GM18870 (cell line): ENCODE measurements at regions not wholly inside any gene's neighbourhood (a gene's known extent, or its start where the extent isn't known, plus 50 kb on each side); places are given as distances from the start of the nearest gene placed in this dataset.
"Not testable (repeated sequence)": the region's sequence is repeated elsewhere in the genome, so short reads cannot be mapped to it uniquely, and the experiment has no call there.

Experiments
- ATAC-seq: cut with Tn5 transposase; IDR thresholded peaks from one replicate; pipeline ENCODE4 v1.9.1; 2021; ENCODE audit warnings: moderate library complexity; ENCODE audit not compliant: unreplicated experiment

GRCh38 chr18:28511413-28511821 is 334.5 kb upstream of the CDH2 start:
- no peak for ATAC-seq

GRCh38 chr18:28510210-28510609 is 333.3 kb upstream of the CDH2 start:
- ATAC-seq = no peak

- no peak for ATAC-seq
These were observed 327.1 kb upstream of the CDH2 start for GRCh38 chr18:28504066-28504465.

- no peak for ATAC-seq
These were observed 317.2 kb upstream of the CDH2 start for GRCh38 chr18:28494151-28494550.

GRCh38 chr18:28485918-28486317 is 309.0 kb upstream of the CDH2 start:
- ATAC-seq = peak; percentile 86

- ATAC-seq = peak; percentile 24
These were observed 308.4 kb upstream of the CDH2 start for GRCh38 chr18:28485210-28485801.

- ATAC-seq = no peak
These were observed 301.6 kb upstream of the CDH2 start for GRCh38 chr18:28478531-28478930.

- no peak for ATAC-seq
These were observed 299.4 kb upstream of the CDH2 start for GRCh38 chr18:28476302-28476701.

- ATAC-seq = no peak
These were observed 293.0 kb upstream of the CDH2 start for GRCh38 chr18:28469946-28470345.

GRCh38 chr18:28468901-28469300 is 292.0 kb upstream of the CDH2 start:
- ATAC-seq = no peak

- no peak for ATAC-seq
These were observed 289.3 kb upstream of the CDH2 start for GRCh38 chr18:28466204-28466603.

GRCh38 chr18:28459587-28459986 is 282.7 kb upstream of the CDH2 start:
- ATAC-seq = no peak

GRCh38 chr18:28458751-28459150 is 281.8 kb upstream of the CDH2 start:
- ATAC-seq = no peak

- no peak for ATAC-seq
These were observed 280.9 kb upstream of the CDH2 start for GRCh38 chr18:28457784-28458183.

- ATAC-seq = no peak
These were observed 279.0 kb upstream of the CDH2 start for GRCh38 chr18:28455971-28456370.

- no peak for ATAC-seq
These were observed 262.9 kb upstream of the CDH2 start for GRCh38 chr18:28439870-28440269.

GRCh38 chr18:28438381-28438780 is 261.5 kb upstream of the CDH2 start:
- no peak for ATAC-seq

- ATAC-seq = no peak
These were observed 255.4 kb upstream of the CDH2 start for GRCh38 chr18:28432339-28432738.

GRCh38 chr18:28425886-28426285 is 249.0 kb upstream of the CDH2 start:
- ATAC-seq = no peak

GRCh38 chr18:28422577-28422976 is 245.6 kb upstream of the CDH2 start:
- no peak for ATAC-seq

- not testable (repeated sequence) for ATAC-seq
These were observed 245.0 kb upstream of the CDH2 start for GRCh38 chr18:28421950-28422349.

GRCh38 chr18:28412521-28412920 is 235.6 kb upstream of the CDH2 start:
- no peak for ATAC-seq

GRCh38 chr18:28411806-28412205 is 234.9 kb upstream of the CDH2 start:
- no peak for ATAC-seq
